ENCODE measurements at regions not wholly inside any gene's neighbourhood (a gene's known extent, or its start where the extent isn't known, plus 50 kb on each side); places are given as distances from the start of the nearest gene placed in this dataset.

DNA sequence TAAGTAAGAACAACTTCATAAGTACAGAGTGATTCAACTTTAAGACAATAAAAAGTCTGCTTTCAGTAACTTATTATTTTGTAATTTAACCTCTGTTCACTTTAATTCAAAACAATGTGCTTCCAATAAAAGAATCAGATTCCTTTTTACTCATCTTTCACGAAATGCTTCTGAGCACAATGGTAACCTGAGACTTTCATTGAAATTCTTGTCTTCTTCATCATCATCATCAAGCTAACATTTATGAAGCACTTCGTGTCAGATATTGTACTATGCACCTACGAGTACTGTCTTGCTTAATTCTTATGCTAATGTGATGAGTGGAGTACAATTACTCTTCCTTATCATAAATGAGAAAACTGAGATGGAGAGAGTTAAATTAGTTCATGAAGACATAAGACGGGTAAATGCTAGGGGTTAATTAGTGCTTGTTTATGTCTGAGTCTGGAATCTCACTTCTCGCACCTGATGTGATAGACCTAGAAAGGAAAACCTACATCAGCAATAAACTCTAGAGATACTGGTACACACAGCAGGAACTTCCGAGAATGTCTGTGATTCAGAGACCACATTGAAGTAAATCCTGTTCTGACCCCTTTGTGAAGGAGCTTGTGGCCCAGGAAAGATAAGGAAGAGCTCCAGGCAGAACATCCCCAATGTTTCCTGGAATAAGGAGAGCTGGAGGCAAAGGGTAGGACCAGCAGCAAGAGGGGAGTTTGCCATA is 227.6 kb upstream of the ETAA1 start:
- Histone ChIP-seq H3K27me3 (ENCODE audit: insufficient read depth, poor library complexity, severe bottlenecking) (no peaks in the 10 kb centered on the region), H3K27ac (replicated peaks) (no peak overlapping the region), H3K4me3 (replicated peaks; ENCODE audit: insufficient read depth, low read length) (no peak overlapping the region)
- DNase-seq (ENCODE audit: low read depth in 1 of 2, low spot score in 1 of 2): no peak
- TF ChIP-seq, protein P1, sequence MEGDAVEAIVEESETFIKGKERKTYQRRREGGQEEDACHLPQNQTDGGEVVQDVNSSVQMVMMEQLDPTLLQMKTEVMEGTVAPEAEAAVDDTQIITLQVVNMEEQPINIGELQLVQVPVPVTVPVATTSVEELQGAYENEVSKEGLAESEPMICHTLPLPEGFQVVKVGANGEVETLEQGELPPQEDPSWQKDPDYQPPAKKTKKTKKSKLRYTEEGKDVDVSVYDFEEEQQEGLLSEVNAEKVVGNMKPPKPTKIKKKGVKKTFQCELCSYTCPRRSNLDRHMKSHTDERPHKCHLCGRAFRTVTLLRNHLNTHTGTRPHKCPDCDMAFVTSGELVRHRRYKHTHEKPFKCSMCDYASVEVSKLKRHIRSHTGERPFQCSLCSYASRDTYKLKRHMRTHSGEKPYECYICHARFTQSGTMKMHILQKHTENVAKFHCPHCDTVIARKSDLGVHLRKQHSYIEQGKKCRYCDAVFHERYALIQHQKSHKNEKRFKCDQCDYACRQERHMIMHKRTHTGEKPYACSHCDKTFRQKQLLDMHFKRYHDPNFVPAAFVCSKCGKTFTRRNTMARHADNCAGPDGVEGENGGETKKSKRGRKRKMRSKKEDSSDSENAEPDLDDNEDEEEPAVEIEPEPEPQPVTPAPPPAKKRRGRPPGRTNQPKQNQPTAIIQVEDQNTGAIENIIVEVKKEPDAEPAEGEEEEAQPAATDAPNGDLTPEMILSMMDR (IDR thresholded peaks at IDR 0.05; ENCODE audit: insufficient read depth, low read length): no peak
- TF ChIP-seq SPI1 (IDR thresholded peaks at IDR 0.05; ENCODE audit: borderline replicate concordance, low read depth): no peak
- TF ChIP-seq, protein P2, sequence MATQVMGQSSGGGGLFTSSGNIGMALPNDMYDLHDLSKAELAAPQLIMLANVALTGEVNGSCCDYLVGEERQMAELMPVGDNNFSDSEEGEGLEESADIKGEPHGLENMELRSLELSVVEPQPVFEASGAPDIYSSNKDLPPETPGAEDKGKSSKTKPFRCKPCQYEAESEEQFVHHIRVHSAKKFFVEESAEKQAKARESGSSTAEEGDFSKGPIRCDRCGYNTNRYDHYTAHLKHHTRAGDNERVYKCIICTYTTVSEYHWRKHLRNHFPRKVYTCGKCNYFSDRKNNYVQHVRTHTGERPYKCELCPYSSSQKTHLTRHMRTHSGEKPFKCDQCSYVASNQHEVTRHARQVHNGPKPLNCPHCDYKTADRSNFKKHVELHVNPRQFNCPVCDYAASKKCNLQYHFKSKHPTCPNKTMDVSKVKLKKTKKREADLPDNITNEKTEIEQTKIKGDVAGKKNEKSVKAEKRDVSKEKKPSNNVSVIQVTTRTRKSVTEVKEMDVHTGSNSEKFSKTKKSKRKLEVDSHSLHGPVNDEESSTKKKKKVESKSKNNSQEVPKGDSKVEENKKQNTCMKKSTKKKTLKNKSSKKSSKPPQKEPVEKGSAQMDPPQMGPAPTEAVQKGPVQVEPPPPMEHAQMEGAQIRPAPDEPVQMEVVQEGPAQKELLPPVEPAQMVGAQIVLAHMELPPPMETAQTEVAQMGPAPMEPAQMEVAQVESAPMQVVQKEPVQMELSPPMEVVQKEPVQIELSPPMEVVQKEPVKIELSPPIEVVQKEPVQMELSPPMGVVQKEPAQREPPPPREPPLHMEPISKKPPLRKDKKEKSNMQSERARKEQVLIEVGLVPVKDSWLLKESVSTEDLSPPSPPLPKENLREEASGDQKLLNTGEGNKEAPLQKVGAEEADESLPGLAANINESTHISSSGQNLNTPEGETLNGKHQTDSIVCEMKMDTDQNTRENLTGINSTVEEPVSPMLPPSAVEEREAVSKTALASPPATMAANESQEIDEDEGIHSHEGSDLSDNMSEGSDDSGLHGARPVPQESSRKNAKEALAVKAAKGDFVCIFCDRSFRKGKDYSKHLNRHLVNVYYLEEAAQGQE (IDR thresholded peaks at IDR 0.05; ENCODE audit: insufficient replicate concordance, low read depth): no peak
- no peak for TF ChIP-seq GABPA (IDR thresholded peaks at IDR 0.05; ENCODE audit: low read depth)
- TF ChIP-seq POLR2AphosphoS5 (IDR thresholded peaks at IDR 0.05; ENCODE audit: low read depth): no peak

DNA sequence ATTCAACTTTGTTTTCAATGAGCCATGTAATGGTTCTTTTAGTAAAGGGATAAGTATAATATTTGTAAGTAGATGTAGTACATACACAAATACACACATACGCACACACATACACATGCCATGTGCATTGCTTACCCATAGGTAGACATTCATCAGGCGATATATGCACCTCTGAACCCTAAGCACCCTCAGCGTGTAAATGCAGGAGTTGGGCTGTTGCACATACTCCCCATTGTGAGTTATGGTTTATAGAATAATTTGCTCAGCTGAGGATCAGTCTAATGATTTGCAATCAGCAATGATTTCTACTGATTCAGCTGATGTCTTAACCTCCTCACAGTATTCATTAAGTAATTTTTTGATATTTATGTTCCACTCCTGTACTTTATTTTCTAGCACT is 217.6 kb upstream of the ETAA1 start:
- Histone ChIP-seq H3K4me3 (replicated peaks; ENCODE audit: insufficient read depth, low read length) (no peak overlapping the region), H3K27me3 (ENCODE audit: insufficient read depth, poor library complexity, severe bottlenecking) (no peaks in the 10 kb centered on the region), H3K27ac (replicated peaks) (no peak overlapping the region)
- DNase-seq (ENCODE audit: low read depth in 1 of 2, low spot score in 1 of 2): no peak
- TF ChIP-seq POLR2AphosphoS5 (IDR thresholded peaks at IDR 0.05; ENCODE audit: low read depth): no peak
- no peak for TF ChIP-seq GABPA (IDR thresholded peaks at IDR 0.05; ENCODE audit: low read depth)
- no peak for TF ChIP-seq SPI1 (IDR thresholded peaks at IDR 0.05; ENCODE audit: borderline replicate concordance, low read depth)
- TF ChIP-seq, protein P1 (IDR thresholded peaks at IDR 0.05; ENCODE audit: insufficient read depth, low read length): no peak
- TF ChIP-seq, protein P2 (IDR thresholded peaks at IDR 0.05; ENCODE audit: insufficient replicate concordance, low read depth): no peak

DNA sequence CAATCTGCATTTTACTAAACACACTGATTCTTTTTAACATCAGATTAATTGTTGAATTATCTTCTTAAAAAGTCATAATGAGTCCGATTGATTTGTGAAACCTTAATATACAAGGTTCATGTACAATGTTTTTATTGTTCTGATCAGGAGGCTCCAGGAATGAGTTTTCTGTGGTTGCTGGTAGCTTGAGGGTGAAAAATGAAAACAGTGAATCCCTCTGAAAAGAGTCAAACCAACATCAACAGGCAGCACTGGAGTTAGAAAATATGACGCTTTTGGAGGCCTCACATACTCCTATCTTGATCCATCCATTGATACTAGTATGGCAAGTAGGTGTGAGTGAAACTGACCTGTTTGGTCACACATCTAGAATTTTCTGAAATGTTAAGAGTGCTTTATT is 216.3 kb upstream of the ETAA1 start:
- no peak for DNase-seq (ENCODE audit: low read depth in 1 of 2, low spot score in 1 of 2)
- Histone ChIP-seq H3K27ac (replicated peaks) (no peak overlapping the region), H3K4me3 (replicated peaks; ENCODE audit: insufficient read depth, low read length) (no peak overlapping the region), H3K27me3 (ENCODE audit: insufficient read depth, poor library complexity, severe bottlenecking) (no peaks in the 10 kb centered on the region)
- TF ChIP-seq, protein P2 (IDR thresholded peaks at IDR 0.05; ENCODE audit: insufficient replicate concordance, low read depth): no peak
- TF ChIP-seq GABPA (IDR thresholded peaks at IDR 0.05; ENCODE audit: low read depth) (no peak), POLR2AphosphoS5 (IDR thresholded peaks at IDR 0.05; ENCODE audit: low read depth) (no peak)
